ENCODE measurements at regions not wholly inside any gene's neighbourhood (a gene's known extent, or its start where the extent isn't known, plus 50 kb on each side); places are given as distances from the start of the nearest gene placed in this dataset.

GRCh38 chr3:118213892-118214291 lies 820.8 kb downstream of the IGSF11 start:
- TF ChIP-seq ELF4 (IDR thresholded peaks at IDR 0.05) (no peak), L3MBTL2 (conservative IDR thresholded peaks at IDR 0.05) (no peak), FOXK2 (IDR thresholded peaks at IDR 0.05) (no peak), PKNOX1 (IDR thresholded peaks at IDR 0.05) (no peak), FOXA1 (IDR thresholded peaks at IDR 0.05) (no peak), CTBP1 (IDR thresholded peaks at IDR 0.05; ENCODE audit: borderline replicate concordance) (no peak), SP1 (IDR thresholded peaks at IDR 0.05) (no peak), BHLHE40 (IDR thresholded peaks at IDR 0.05; ENCODE audit: borderline replicate concordance) (no peak), ZNF384 (IDR thresholded peaks at IDR 0.05) (no peak), SUZ12 (IDR thresholded peaks at IDR 0.05) (no peak), HDGF (IDR thresholded peaks at IDR 0.05; ENCODE audit: borderline replicate concordance) (no peak), TARDBP (IDR thresholded peaks at IDR 0.05) (no peak)
